HL-60 (cell line): ENCODE measurements at regions not wholly inside any gene's neighbourhood (a gene's known extent, or its start where the extent isn't known, plus 50 kb on each side); places are given as distances from the start of the nearest gene placed in this dataset.

Experiments used
- POLR2AphosphoS5 ChIP-seq: IDR thresholded peaks from 2 replicates; pipeline ENCODE4 v1.6.1; 2012; ENCODE audit warnings: low read depth
- SPI1 ChIP-seq: IDR thresholded peaks from 2 replicates; pipeline ENCODE4 v1.6.1; 2012; ENCODE audit warnings: low read depth, mild to moderate bottlenecking, borderline replicate concordance
- TF ChIP-seq, protein P1 (sequence below): IDR thresholded peaks from one replicate; pipeline ENCODE4 v1.5.1; 2011; ENCODE audit warnings: low read length, control low read depth, inconsistent platforms; ENCODE audit not compliant: insufficient read depth
- TF ChIP-seq, protein P2 (sequence below): IDR thresholded peaks from 2 replicates; pipeline ENCODE4 v1.6.1; 2012; ENCODE audit warnings: low read depth; ENCODE audit not compliant: insufficient replicate concordance

DNA sequence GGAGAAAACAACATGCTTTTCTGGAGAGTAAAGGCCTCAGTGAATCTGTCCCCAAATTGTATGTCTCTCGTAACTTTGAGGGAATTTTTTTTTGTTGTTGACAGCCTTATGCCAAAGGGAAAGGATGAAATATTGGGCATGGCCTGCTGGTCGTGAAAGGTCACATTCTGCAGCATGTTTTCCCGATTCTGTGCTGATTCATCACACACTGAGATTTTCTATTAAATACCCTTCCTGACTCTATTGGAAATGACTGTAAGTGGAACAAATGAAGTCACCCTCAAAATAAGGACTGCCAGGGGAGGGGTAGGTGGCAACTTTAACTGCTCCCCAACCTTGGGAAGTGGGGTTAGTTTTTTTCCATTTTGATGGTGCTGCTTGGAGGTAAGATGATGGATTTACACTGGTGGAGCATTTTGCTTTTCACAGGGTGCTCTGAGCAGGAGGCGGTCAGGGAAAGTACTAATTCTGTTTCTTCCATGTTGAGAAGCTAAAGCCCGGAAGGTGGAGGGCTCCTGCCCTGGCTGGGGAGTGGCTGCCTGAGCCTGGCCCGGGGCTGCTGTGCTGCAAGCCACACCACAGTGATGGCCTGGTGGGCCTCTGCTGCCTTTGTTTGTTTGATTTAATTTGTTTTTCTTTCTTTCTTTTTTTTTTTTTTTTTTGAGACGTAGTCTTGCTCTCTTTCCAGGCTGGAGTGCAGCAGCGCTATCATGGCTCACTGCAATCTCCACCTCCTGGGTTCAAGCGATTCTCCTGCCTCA is 116.8 kb upstream of the SPATA13 start:
- TF ChIP-seq, protein P1, sequence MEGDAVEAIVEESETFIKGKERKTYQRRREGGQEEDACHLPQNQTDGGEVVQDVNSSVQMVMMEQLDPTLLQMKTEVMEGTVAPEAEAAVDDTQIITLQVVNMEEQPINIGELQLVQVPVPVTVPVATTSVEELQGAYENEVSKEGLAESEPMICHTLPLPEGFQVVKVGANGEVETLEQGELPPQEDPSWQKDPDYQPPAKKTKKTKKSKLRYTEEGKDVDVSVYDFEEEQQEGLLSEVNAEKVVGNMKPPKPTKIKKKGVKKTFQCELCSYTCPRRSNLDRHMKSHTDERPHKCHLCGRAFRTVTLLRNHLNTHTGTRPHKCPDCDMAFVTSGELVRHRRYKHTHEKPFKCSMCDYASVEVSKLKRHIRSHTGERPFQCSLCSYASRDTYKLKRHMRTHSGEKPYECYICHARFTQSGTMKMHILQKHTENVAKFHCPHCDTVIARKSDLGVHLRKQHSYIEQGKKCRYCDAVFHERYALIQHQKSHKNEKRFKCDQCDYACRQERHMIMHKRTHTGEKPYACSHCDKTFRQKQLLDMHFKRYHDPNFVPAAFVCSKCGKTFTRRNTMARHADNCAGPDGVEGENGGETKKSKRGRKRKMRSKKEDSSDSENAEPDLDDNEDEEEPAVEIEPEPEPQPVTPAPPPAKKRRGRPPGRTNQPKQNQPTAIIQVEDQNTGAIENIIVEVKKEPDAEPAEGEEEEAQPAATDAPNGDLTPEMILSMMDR = no peak
- TF ChIP-seq, protein P2, sequence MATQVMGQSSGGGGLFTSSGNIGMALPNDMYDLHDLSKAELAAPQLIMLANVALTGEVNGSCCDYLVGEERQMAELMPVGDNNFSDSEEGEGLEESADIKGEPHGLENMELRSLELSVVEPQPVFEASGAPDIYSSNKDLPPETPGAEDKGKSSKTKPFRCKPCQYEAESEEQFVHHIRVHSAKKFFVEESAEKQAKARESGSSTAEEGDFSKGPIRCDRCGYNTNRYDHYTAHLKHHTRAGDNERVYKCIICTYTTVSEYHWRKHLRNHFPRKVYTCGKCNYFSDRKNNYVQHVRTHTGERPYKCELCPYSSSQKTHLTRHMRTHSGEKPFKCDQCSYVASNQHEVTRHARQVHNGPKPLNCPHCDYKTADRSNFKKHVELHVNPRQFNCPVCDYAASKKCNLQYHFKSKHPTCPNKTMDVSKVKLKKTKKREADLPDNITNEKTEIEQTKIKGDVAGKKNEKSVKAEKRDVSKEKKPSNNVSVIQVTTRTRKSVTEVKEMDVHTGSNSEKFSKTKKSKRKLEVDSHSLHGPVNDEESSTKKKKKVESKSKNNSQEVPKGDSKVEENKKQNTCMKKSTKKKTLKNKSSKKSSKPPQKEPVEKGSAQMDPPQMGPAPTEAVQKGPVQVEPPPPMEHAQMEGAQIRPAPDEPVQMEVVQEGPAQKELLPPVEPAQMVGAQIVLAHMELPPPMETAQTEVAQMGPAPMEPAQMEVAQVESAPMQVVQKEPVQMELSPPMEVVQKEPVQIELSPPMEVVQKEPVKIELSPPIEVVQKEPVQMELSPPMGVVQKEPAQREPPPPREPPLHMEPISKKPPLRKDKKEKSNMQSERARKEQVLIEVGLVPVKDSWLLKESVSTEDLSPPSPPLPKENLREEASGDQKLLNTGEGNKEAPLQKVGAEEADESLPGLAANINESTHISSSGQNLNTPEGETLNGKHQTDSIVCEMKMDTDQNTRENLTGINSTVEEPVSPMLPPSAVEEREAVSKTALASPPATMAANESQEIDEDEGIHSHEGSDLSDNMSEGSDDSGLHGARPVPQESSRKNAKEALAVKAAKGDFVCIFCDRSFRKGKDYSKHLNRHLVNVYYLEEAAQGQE = no peak
- TF ChIP-seq POLR2AphosphoS5 (no peak), SPI1 (no peak)
